HepG2 (cell line): ENCODE measurements at regions not wholly inside any gene's neighbourhood (a gene's known extent, or its start where the extent isn't known, plus 50 kb on each side); places are given as distances from the start of the nearest gene placed in this dataset.
"Not testable (repeated sequence)": the region's sequence is repeated elsewhere in the genome, so short reads cannot be mapped to it uniquely, and the experiment has no call there.

Experiments
- ATAC-seq: fragments of 200-7000 bp; cut with Tn5 transposase; 3 replicates; pipeline ENCODE4 v1.9.1; 2020; ENCODE audit warnings: mild to moderate bottlenecking, moderate library complexity
- BruUV-seq: library from RNA; stranded (reverse); fragments of 400-500 nt; replicated peaks from 2 replicates; lab custom pipeline; 2021; lab: Mats Ljungman, UMichigan
- CTCF ChIA-PET: fragments of 300-600 bp; formaldehyde crosslinking; extraction: SDS; loops from one replicate; lab custom pipeline; 2021; ENCODE audit warnings: low total read pairs, inconsistent platforms, low intra/inter-chr PET ratio; lab: Yijun Ruan, JAX
- POLR2A ChIA-PET: fragments of 350-600 bp; sonication (Branson Sonifier 250); formaldehyde crosslinking; loops from one replicate; lab custom pipeline; 2020; ENCODE audit warnings: antibody characterized with exemption, inconsistent platforms; lab: Yijun Ruan, JAX
- DNase-seq: peaks from one replicate; pipeline ENCODE4 v3.0.0-alpha.2; 2015; ENCODE audit warnings: low spot score
- FAIRE-seq: peaks from 3 replicates; lab custom pipeline; 2011; peaks lifted over from hg19 to GRCh38; lab: Jason Lieb, UNC
- H2AFZ ChIP-seq: one replicate; pipeline ENCODE4 v1.6.1; 2011; ENCODE audit warnings: low read length, inconsistent platforms
- H3K27ac ChIP-seq: fragments of 300-600 bp; 3 replicates; pipeline ENCODE4 v1.8.0; 2011; ENCODE audit warnings: mixed run types, mild to moderate bottlenecking, mixed read lengths, low read length, inconsistent platforms; ENCODE audit not compliant: insufficient read depth; ENCODE audit errors: extremely low read length
- H3K27me3 ChIP-seq, 2 experiments: fragments of 200-600 bp in 1 of 2; 2 replicates in 1 of 2; 3 replicates in 1 of 2; pipeline versions ENCODE4 v1.6.0 to v1.8.0; 2011; ENCODE audit warnings: low read length in 2 of 2, mild to moderate bottlenecking in 2 of 2, moderate library complexity in 2 of 2, inconsistent platforms in 1 of 2; ENCODE audit not compliant: insufficient read depth in 2 of 2, control insufficient read depth in 1 of 2
- H3K36me3 ChIP-seq, 2 experiments: fragments of 200-600 bp in 1 of 2; replicated peaks in 1 of 2; 2 replicates in 1 of 2; 3 replicates in 1 of 2; pipeline versions ENCODE4 v1.5.1 to v1.8.0; 2011; ENCODE audit warnings: low read length in 2 of 2, inconsistent platforms in 1 of 2; ENCODE audit not compliant: insufficient read depth in 2 of 2, control insufficient read depth in 1 of 2
- H3K4me1 ChIP-seq: 2 replicates; pipeline ENCODE4 v1.5.1; 2012; ENCODE audit warnings: low read length, inconsistent platforms; ENCODE audit not compliant: insufficient read depth
- H3K4me2 ChIP-seq: 2 replicates; pipeline ENCODE4 v1.6.0; 2011; ENCODE audit warnings: low read depth, low read length, inconsistent platforms
- H3K4me3 ChIP-seq, 3 experiments: fragments of 200-600 bp in 1 of 3; sonication (generic), shearing (Covaris generic) in 1 of 3; replicated peaks in 1 of 3; 2 replicates each; pipeline ENCODE4 v1.5.1; 2011 to 2016; ENCODE audit warnings: low read length in 3 of 3, inconsistent platforms in 2 of 3, low read depth in 2 of 3, mild to moderate bottlenecking in 2 of 3, control low read depth in 1 of 3, mixed read lengths in 1 of 3; ENCODE audit not compliant: insufficient read depth in 1 of 3
- H3K79me2 ChIP-seq: one replicate; pipeline ENCODE4 v1.6.1; 2011; ENCODE audit warnings: low read length, inconsistent platforms; ENCODE audit not compliant: insufficient read depth
- H3K9ac ChIP-seq: 2 replicates; pipeline ENCODE4 v1.6.0; 2011; ENCODE audit warnings: mild to moderate bottlenecking, low read depth, low read length, inconsistent platforms; ENCODE audit not compliant: insufficient read depth
- H3K9me3 ChIP-seq: 2 replicates; pipeline ENCODE4 v1.5.1; 2012; ENCODE audit warnings: mild to moderate bottlenecking, low read length
- H4K20me1 ChIP-seq: 2 replicates; pipeline ENCODE4 v1.6.0; 2011; ENCODE audit warnings: inconsistent platforms, mild to moderate bottlenecking, low read length, moderate library complexity; ENCODE audit not compliant: insufficient read depth
- CAMTA2 ChIP-seq: sonication (generic); formaldehyde crosslinking; IDR thresholded peaks from 2 replicates; pipeline ENCODE4 v1.4.0; 2020; ENCODE audit warnings: mild to moderate bottlenecking, missing genetic modification reagents, borderline replicate concordance
- CEBPB ChIP-seq: IDR thresholded peaks from 2 replicates; pipeline ENCODE4 v1.6.1; 2011; ENCODE audit warnings: low read depth, low read length, improper control_type of control experiment, borderline replicate concordance
- MTF2 ChIP-seq: sonication (generic); formaldehyde crosslinking; IDR thresholded peaks from 2 replicates; pipeline ENCODE4 v1.5.0; 2020; ENCODE audit warnings: missing genetic modification reagents, borderline replicate concordance
- TARDBP ChIP-seq: sonication (generic); formaldehyde crosslinking; IDR thresholded peaks from 2 replicates; pipeline ENCODE4 v1.8.0; 2022; ENCODE audit warnings: mild to moderate bottlenecking, missing genetic modification reagents
- ZNF543 ChIP-seq: sonication (generic); formaldehyde crosslinking; IDR thresholded peaks from 2 replicates; pipeline ENCODE4 v1.4.0; 2020; ENCODE audit warnings: mild to moderate bottlenecking, missing genetic modification reagents
- ZNF563 ChIP-seq: sonication (generic); formaldehyde crosslinking; IDR thresholded peaks from 2 replicates; pipeline ENCODE4 v1.8.0; 2022; ENCODE audit warnings: mild to moderate bottlenecking, moderate library complexity, missing genetic modification reagents
- ZNF577 ChIP-seq: sonication (generic); formaldehyde crosslinking; IDR thresholded peaks from 2 replicates; pipeline ENCODE4 v1.4.0; 2020; ENCODE audit warnings: mild to moderate bottlenecking, low read depth, missing genetic modification reagents, borderline replicate concordance
- WGBS: methylation state at CpG from one replicate; pipeline ENCODE4 v1.1.6; 2017; ENCODE audit warnings: low lambda C conversion rate; 5-methylcytosine and 5-hydroxymethylcytosine counted together
- in situ Hi-C: cut with HindIII; loops from 2 replicates; pipeline ENCODE4 v1.10.0; 2017; ENCODE audit warnings: low pct_unique_long_range_greater_than_20kb; ENCODE audit not compliant: extremely low pct_ligation_motif_present
- intact Hi-C: fragments of 100-400 bp; cut with micrococcal nuclease; formaldehyde crosslinking; loops from one replicate; pipeline ENCODE4 v1.10.0; 2022; ENCODE audit not compliant: unreplicated experiment
- TF ChIP-seq, protein P1 (sequence below): sonication (generic); formaldehyde crosslinking; IDR thresholded peaks from 2 replicates; pipeline ENCODE4 v1.4.0; 2020; ENCODE audit warnings: missing genetic modification reagents
- TF ChIP-seq, protein P2 (sequence below): IDR thresholded peaks from 2 replicates; pipeline ENCODE4 v1.6.1; 2018; ENCODE audit warnings: missing genetic modification reagents, mild to moderate bottlenecking, missing compliant biosample characterization
- TF ChIP-seq, protein P3 (sequence below): sonication (generic); formaldehyde crosslinking; IDR thresholded peaks from 2 replicates; pipeline ENCODE4 v1.5.0; 2020; ENCODE audit warnings: mild to moderate bottlenecking, missing genetic modification reagents

DNA sequence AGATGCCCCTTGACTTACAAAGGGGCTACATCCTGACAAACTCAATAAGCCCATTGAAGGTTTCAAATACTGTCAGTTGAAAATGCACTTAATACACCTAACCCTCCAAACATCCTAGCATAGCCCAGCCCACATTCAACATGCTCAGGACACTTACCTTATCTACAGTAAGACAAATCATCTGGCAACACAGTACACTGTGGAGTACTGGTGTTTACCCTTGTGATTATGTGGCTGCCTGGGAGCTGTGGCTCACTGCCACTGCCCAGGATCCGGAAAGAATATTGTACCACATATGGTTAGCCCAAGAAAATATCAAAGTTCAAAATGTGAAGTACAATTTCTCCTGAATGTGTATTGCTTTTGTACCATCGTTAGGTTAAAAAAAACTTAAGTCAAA, 562.2 kb downstream of the HTR1A start (continued):
- TF ChIP-seq, protein P1, sequence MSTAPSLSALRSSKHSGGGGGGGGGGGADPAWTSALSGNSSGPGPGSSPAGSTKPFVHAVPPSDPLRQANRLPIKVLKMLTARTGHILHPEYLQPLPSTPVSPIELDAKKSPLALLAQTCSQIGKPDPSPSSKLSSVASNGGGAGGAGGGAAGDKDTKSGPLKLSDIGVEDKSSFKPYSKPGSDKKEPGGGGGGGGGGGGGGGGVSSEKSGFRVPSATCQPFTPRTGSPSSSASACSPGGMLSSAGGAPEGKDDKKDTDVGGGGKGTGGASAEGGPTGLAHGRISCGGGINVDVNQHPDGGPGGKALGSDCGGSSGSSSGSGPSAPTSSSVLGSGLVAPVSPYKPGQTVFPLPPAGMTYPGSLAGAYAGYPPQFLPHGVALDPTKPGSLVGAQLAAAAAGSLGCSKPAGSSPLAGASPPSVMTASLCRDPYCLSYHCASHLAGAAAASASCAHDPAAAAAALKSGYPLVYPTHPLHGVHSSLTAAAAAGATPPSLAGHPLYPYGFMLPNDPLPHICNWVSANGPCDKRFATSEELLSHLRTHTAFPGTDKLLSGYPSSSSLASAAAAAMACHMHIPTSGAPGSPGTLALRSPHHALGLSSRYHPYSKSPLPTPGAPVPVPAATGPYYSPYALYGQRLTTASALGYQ (CRISPR knock-in tag), result no peak
- TF ChIP-seq, protein P2, sequence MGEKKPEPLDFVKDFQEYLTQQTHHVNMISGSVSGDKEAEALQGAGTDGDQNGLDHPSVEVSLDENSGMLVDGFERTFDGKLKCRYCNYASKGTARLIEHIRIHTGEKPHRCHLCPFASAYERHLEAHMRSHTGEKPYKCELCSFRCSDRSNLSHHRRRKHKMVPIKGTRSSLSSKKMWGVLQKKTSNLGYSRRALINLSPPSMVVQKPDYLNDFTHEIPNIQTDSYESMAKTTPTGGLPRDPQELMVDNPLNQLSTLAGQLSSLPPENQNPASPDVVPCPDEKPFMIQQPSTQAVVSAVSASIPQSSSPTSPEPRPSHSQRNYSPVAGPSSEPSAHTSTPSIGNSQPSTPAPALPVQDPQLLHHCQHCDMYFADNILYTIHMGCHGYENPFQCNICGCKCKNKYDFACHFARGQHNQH, result no peak
- TF ChIP-seq ZNF577 (CRISPR knock-in tag), result no peak

DNA sequence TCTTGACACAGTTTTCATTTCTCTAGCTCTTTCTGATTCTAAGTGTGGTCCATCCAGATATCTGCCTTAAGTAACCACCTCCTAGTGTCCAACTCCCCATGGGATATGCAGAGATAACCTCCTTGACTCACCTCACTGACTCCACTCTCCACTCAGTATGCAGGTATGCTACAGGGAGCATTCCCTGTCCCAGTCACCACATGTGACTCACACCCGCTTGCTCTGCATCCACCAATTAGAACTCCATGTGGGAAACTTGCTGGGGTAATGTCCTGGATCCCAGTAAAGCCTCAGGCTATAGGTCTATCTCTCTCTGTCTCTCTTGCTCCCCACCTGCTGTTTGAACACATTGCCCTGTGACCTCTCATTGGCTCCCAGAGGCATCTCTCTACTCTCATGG, 563.9 kb downstream of the HTR1A start:
- ATAC-seq, result no peak
- in situ Hi-C loops (no loop called here), intact Hi-C loops (no loop called here)
- FAIRE-seq, result no peak
- H3K36me3 ChIP-seq, result no peaks in the 10 kb centered on the region
- 33% methylated on average over 1 of the region's 1 CpG for WGBS
- BruUV-seq, result no TSS peak
- H3K4me1 ChIP-seq, result no peaks in the 10 kb centered on the region
- H3K27me3 ChIP-seq, result no peaks in the 10 kb centered on the region
- no peak overlapping the region for H3K27ac ChIP-seq
- CTCF ChIA-PET, result no interaction called here
- DNase-seq, result no peak
- no peaks in the 10 kb centered on the region for H3K9me3 ChIP-seq
- no peaks in the 10 kb centered on the region for H4K20me1 ChIP-seq
- H3K9ac ChIP-seq, result no peak overlapping the region
- H3K4me2 ChIP-seq, result no peak overlapping the region
- POLR2A ChIA-PET, result no interaction called here
- H3K4me3 ChIP-seq, result no peak overlapping the region
- H3K79me2 ChIP-seq, result no peaks in the 10 kb centered on the region
- no peak for TF ChIP-seq TARDBP (CRISPR knock-in tag)
- TF ChIP-seq ZNF543 (CRISPR knock-in tag), result no peak
- TF ChIP-seq, protein P3, sequence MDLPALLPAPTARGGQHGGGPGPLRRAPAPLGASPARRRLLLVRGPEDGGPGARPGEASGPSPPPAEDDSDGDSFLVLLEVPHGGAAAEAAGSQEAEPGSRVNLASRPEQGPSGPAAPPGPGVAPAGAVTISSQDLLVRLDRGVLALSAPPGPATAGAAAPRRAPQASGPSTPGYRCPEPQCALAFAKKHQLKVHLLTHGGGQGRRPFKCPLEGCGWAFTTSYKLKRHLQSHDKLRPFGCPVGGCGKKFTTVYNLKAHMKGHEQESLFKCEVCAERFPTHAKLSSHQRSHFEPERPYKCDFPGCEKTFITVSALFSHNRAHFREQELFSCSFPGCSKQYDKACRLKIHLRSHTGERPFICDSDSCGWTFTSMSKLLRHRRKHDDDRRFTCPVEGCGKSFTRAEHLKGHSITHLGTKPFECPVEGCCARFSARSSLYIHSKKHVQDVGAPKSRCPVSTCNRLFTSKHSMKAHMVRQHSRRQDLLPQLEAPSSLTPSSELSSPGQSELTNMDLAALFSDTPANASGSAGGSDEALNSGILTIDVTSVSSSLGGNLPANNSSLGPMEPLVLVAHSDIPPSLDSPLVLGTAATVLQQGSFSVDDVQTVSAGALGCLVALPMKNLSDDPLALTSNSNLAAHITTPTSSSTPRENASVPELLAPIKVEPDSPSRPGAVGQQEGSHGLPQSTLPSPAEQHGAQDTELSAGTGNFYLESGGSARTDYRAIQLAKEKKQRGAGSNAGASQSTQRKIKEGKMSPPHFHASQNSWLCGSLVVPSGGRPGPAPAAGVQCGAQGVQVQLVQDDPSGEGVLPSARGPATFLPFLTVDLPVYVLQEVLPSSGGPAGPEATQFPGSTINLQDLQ (CRISPR knock-in tag), result no peak
- no peak for TF ChIP-seq ZNF563 (CRISPR knock-in tag)
- TF ChIP-seq CAMTA2 (CRISPR knock-in tag), result no peak
- no peak for TF ChIP-seq CEBPB
- no peak for TF ChIP-seq MTF2 (CRISPR knock-in tag)
- H2AFZ ChIP-seq, result no peak overlapping the region

DNA sequence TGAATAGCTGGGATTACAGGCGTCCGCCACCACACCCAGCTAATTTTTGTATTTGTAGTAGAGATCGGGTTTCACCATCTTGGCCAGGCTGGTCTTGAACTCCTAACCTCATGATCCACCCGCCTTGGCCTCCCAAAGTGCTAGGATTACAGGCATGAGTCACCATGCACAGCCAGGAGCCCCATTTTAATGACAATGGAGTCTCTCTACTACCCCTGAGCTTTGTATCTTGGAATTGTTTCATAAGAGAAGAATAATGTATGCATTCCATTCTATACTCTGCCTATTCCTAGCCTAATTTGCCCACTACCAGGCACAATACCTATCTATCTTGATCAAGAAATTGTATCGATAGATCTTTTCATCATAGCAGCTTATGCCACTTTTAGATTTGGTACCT, 574.1 kb downstream of the HTR1A start:
- BruUV-seq, FAIRE-seq, H4K20me1 ChIP-seq, H3K4me1 ChIP-seq, H3K9me3 ChIP-seq, DNase-seq, H3K36me3 ChIP-seq, CTCF ChIA-PET, H3K4me2 ChIP-seq, H3K4me3 ChIP-seq, in situ Hi-C loops, H2AFZ ChIP-seq, H3K79me2 ChIP-seq, ATAC-seq, POLR2A ChIA-PET, H3K27ac ChIP-seq, H3K27me3 ChIP-seq, H3K9ac ChIP-seq, intact Hi-C loops: not testable (repeated sequence)
- WGBS, result 35% methylated on average over 5 of the region's 5 CpGs
